Keratinocyte (primary cell): ENCODE measurements at regions not wholly inside any gene's neighbourhood (a gene's known extent, or its start where the extent isn't known, plus 50 kb on each side); places are given as distances from the start of the nearest gene placed in this dataset.

Experiments used
- DNase-seq: peaks from one replicate; pipeline ENCODE4 v3.0.0-alpha.2; 2011; ENCODE audit warnings: low read depth, missing footprints, low spot score
- FAIRE-seq: peaks from 2 replicates; lab custom pipeline; 2011; peaks lifted over from hg19 to GRCh38; lab: Jason Lieb, UNC
- H2AFZ ChIP-seq: 2 replicates; pipeline ENCODE4 v1.6.0; 2012; ENCODE audit warnings: low read length, control low read depth, inconsistent platforms; ENCODE audit not compliant: control insufficient read depth
- H3K27ac ChIP-seq: 2 replicates; pipeline ENCODE4 v1.5.1; 2011; ENCODE audit warnings: low read length; ENCODE audit not compliant: control insufficient read depth, insufficient read depth
- H3K27me3 ChIP-seq: 3 replicates; pipeline ENCODE4 v1.6.0; 2011; ENCODE audit warnings: low read length; ENCODE audit not compliant: control insufficient read depth, insufficient read depth; ENCODE audit errors: extremely low read depth
- H3K36me3 ChIP-seq, 2 experiments: 2 replicates in 1 of 2; 3 replicates in 1 of 2; pipeline ENCODE4 v1.5.1; 2011; ENCODE audit warnings: low read length in 2 of 2, mild to moderate bottlenecking in 1 of 2; ENCODE audit not compliant: control insufficient read depth in 2 of 2, insufficient read depth in 2 of 2; ENCODE audit errors: extremely low read depth in 1 of 2
- H3K4me1 ChIP-seq: 3 replicates; pipeline ENCODE4 v1.5.1; 2011; ENCODE audit warnings: low read length; ENCODE audit not compliant: control insufficient read depth, insufficient read depth; ENCODE audit errors: extremely low read depth
- H3K4me2 ChIP-seq: 3 replicates; pipeline ENCODE4 v1.6.0; 2011; ENCODE audit warnings: low read depth, low read length; ENCODE audit not compliant: control insufficient read depth, insufficient read depth; ENCODE audit errors: extremely low read depth
- H3K4me3 ChIP-seq, 3 experiments: fragments of 200-600 bp in 1 of 3; sonication (generic) in 1 of 3; 2 replicates in 2 of 3; 3 replicates in 1 of 3; pipeline ENCODE4 v1.5.1; 2011 to 2016; ENCODE audit warnings: low read length in 3 of 3, mild to moderate bottlenecking in 3 of 3, control low read depth in 2 of 3, inconsistent platforms in 1 of 3, low read depth in 1 of 3, mixed read lengths in 1 of 3, mixed run types in 1 of 3, moderate library complexity in 1 of 3; ENCODE audit not compliant: control insufficient read depth in 2 of 3, insufficient read depth in 2 of 3; ENCODE audit errors: extremely low read depth in 1 of 3
- H3K79me2 ChIP-seq: 2 replicates; pipeline ENCODE4 v1.6.0; 2012; ENCODE audit warnings: low read length; ENCODE audit not compliant: control insufficient read depth, insufficient read depth
- H3K9ac ChIP-seq: 3 replicates; pipeline ENCODE4 v1.6.0; 2011; ENCODE audit warnings: low read length; ENCODE audit not compliant: control insufficient read depth, insufficient read depth; ENCODE audit errors: extremely low read depth
- H3K9me1 ChIP-seq: 3 replicates; pipeline ENCODE4 v1.6.0; 2011; ENCODE audit warnings: low read length; ENCODE audit not compliant: control insufficient read depth, insufficient read depth; ENCODE audit errors: extremely low read depth
- H3K9me3 ChIP-seq: 2 replicates; pipeline ENCODE4 v1.5.1; 2012; ENCODE audit warnings: low read depth, low read length; ENCODE audit not compliant: control insufficient read depth
- H4K20me1 ChIP-seq: 3 replicates; pipeline ENCODE4 v1.6.0; 2011; ENCODE audit warnings: low read length; ENCODE audit not compliant: control insufficient read depth, insufficient read depth; ENCODE audit errors: extremely low read depth
- EZH2 ChIP-seq: IDR thresholded peaks from one replicate; pipeline ENCODE4 v1.6.1; 2012; ENCODE audit warnings: inconsistent platforms, mild to moderate bottlenecking, low read length, moderate library complexity
- dilution Hi-C: fragments of 300-500 bp; cut with MboI; formaldehyde crosslinking; loops from one replicate; pipeline ENCODE4 v1.7.0; 2020; ENCODE audit warnings: low sequenced_read_pairs; ENCODE audit not compliant: extremely low pct_ligation_motif_present
- TF ChIP-seq, protein P1 (sequence below), 3 experiments: IDR thresholded peaks in 1 of 3; conservative IDR thresholded peaks in 1 of 3; optimal IDR thresholded peaks in 1 of 3; 2 replicates in 2 of 3; 3 replicates in 1 of 3; pipeline versions ENCODE3 to v1.5.1; 2011; ENCODE audit warnings: low read length in 3 of 3, mild to moderate bottlenecking in 3 of 3, moderate library complexity in 2 of 3, control low read depth in 1 of 3, inconsistent platforms in 1 of 3; ENCODE audit not compliant: insufficient read depth in 2 of 3; ENCODE audit errors: extremely low read depth in 1 of 3

DNA sequence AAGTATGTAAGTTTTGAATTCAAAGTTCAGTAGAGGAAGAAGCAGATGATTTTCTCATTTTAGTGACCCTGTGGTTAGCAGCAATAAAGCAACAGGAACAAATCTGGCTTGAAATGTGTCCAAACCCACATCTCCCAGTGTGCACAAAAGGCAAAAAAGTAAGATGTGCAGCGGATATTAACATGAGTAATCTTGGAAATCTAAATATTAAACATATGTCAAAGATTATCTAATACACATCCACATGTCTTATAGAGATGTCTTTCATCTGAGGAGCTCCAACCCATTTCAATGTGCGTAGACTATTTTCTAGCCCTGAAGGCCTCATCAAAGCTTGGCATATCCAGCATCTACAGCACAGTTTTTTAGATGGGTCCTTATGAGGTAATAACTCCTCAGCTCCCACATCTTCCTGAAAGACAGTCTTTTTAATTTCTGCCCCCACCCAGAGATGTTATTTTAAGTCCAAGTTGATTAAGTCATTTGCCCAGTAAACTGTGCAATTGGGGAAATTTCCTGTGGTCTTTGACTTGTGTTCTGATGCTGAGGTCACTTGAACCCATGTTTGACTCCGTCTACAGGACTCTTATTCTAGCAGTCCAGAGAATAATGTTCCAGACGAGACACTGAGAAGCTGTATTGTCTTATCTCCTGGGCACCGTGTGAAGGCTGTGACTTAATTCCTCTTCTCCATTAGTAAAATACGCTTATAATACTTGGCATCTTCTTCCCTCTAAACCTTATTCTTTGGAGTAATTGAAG lies 73.7 kb downstream of the LMO4 start:
- peaks cover 34% of the 10 kb centered on the region for H3K4me1 ChIP-seq
- H3K9me1 ChIP-seq = no peaks in the 10 kb centered on the region
- H3K4me3 ChIP-seq = no peak overlapping the region
- no peak overlapping the region for H2AFZ ChIP-seq
- no peak overlapping the region for H3K27ac ChIP-seq
- no peak overlapping the region for H3K4me2 ChIP-seq
- H4K20me1 ChIP-seq = no peaks in the 10 kb centered on the region
- FAIRE-seq = peak; percentile 23
- H3K27me3 ChIP-seq = no peaks in the 10 kb centered on the region
- DNase-seq = no peak
- dilution Hi-C loops = no loop called here
- no peak overlapping the region for H3K9ac ChIP-seq
- TF ChIP-seq EZH2 = no peak
- TF ChIP-seq, protein P1, sequence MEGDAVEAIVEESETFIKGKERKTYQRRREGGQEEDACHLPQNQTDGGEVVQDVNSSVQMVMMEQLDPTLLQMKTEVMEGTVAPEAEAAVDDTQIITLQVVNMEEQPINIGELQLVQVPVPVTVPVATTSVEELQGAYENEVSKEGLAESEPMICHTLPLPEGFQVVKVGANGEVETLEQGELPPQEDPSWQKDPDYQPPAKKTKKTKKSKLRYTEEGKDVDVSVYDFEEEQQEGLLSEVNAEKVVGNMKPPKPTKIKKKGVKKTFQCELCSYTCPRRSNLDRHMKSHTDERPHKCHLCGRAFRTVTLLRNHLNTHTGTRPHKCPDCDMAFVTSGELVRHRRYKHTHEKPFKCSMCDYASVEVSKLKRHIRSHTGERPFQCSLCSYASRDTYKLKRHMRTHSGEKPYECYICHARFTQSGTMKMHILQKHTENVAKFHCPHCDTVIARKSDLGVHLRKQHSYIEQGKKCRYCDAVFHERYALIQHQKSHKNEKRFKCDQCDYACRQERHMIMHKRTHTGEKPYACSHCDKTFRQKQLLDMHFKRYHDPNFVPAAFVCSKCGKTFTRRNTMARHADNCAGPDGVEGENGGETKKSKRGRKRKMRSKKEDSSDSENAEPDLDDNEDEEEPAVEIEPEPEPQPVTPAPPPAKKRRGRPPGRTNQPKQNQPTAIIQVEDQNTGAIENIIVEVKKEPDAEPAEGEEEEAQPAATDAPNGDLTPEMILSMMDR (optimal IDR thresholded peaks at IDR 0.05 in 1 of 3, IDR thresholded peaks at IDR 0.05 in 1 of 3, conservative IDR thresholded peaks at IDR 0.05 in 1 of 3; ENCODE audit: extremely low read depth in 1 of 3, insufficient read depth in 2 of 3, low read length in 3 of 3) = no peak
- no peaks in the 10 kb centered on the region for H3K9me3 ChIP-seq
- H3K79me2 ChIP-seq = no peaks in the 10 kb centered on the region
- H3K36me3 ChIP-seq = no peaks in the 10 kb centered on the region

DNA sequence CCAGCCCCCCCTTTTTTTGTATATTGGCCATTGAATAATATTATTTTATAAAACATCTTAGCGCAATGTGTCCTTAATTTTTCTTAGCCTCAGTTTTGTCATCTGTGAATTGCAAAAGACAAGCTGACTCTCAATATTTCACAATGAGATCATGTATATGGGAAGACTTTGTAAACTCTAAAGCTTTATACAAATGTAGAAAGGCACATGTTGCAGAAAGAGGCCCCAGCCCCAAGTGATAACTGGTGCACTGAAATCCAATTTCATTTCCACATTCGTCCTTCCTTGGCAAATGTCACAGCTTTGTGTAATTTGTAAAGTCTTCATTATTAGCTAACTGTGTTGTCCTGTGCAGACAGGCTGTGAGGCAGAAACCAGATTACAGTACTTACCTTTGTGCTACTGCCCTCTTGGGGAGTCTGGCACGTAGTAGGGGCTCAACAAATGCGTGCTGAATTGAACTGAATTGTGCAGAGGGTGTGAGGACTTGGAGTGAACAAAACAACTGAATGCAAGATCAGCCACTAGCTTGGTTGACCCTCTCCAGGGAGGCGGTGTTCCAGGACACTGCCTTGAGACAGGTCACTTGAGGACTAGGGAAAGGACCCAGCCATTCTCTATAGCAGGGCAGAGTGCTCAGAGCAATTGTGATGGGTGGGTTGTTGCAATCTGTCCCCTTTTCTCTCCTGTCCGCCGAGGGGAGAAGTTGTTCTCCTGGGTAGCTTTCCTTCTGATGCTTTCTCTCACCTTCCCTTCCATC lies 74.6 kb downstream of the LMO4 start:
- DNase-seq (no peak), FAIRE-seq (no peak)
- H3K9me3 ChIP-seq = no peaks in the 10 kb centered on the region
- H3K9ac ChIP-seq = no peak overlapping the region
- H3K27ac ChIP-seq = no peak overlapping the region
- dilution Hi-C loops = no loop called here
- no peaks in the 10 kb centered on the region for H3K36me3 ChIP-seq
- no peak overlapping the region for H3K4me3 ChIP-seq
- no peaks in the 10 kb centered on the region for H4K20me1 ChIP-seq
- no peaks in the 10 kb centered on the region for H3K79me2 ChIP-seq
- no peak overlapping the region for H3K4me2 ChIP-seq
- no peaks in the 10 kb centered on the region for H3K9me1 ChIP-seq
- peaks cover 32% of the 10 kb centered on the region for H3K4me1 ChIP-seq
- H3K27me3 ChIP-seq = no peaks in the 10 kb centered on the region
- TF ChIP-seq, protein P1 (optimal IDR thresholded peaks at IDR 0.05 in 1 of 3, IDR thresholded peaks at IDR 0.05 in 1 of 3, conservative IDR thresholded peaks at IDR 0.05 in 1 of 3; ENCODE audit: extremely low read depth in 1 of 3, insufficient read depth in 2 of 3, low read length in 3 of 3) = no peak
- TF ChIP-seq EZH2 = no peak
- H2AFZ ChIP-seq = no peak overlapping the region
